ENCODE measurements at regions not wholly inside any gene's neighbourhood (a gene's known extent, or its start where the extent isn't known, plus 50 kb on each side); places are given as distances from the start of the nearest gene placed in this dataset.

- CTCF ChIA-PET: no interaction called here
These were observed 249.0 kb upstream of the ZP4 start for GRCh38 chr1:238139713-238140112.

DNA sequence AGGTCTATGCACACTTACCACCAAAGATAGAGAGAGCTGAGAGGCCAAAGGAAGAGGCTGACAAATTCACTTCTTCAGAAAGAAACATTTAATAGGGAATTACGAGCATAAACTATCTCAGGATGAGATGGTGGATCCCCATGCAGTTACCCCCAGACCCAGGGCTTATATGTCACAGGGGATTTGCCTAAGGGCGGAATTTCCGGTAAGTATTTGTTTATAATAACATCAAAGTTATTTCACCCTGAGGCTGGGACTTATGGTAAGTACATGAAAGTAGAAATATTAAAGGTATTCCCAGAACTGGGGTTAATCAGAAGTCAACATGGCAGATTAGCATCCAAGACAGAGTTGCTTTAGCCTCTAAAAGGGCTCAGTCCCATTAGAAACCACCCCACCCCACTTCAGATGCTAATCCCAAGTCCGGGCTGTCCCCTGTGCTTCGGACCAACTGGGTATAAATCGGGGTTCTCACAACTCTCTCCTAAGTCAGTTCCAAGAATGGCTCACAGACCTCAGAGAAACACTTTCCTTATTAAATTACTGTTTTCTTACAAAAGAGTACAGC lies 247.4 kb upstream of the ZP4 start:
- Histone ChIP-seq H3K9me3 (ENCODE audit: control insufficient read depth, insufficient read depth, low read depth, low read length) (no peaks in the 10 kb centered on the region), H3K4me1 (ENCODE audit: control insufficient read depth, insufficient read depth, low read length) (no peaks in the 10 kb centered on the region), H3K27ac (ENCODE audit: extremely low read depth, low read depth, low read length) (no peak overlapping the region), H3K36me3 (ENCODE audit: control insufficient read depth in 2 of 2, insufficient read depth in 1 of 2, low read length in 2 of 2) (no peaks in the 10 kb centered on the region), H3K4me3 (ENCODE audit: low read depth, low read length) (no peak overlapping the region)
- TF ChIP-seq, protein P1, sequence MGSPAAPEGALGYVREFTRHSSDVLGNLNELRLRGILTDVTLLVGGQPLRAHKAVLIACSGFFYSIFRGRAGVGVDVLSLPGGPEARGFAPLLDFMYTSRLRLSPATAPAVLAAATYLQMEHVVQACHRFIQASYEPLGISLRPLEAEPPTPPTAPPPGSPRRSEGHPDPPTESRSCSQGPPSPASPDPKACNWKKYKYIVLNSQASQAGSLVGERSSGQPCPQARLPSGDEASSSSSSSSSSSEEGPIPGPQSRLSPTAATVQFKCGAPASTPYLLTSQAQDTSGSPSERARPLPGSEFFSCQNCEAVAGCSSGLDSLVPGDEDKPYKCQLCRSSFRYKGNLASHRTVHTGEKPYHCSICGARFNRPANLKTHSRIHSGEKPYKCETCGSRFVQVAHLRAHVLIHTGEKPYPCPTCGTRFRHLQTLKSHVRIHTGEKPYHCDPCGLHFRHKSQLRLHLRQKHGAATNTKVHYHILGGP (tag by site-specific recombination; IDR thresholded peaks at IDR 0.05): no peak
- TF ChIP-seq ZNF423 (tag by site-specific recombination; IDR thresholded peaks at IDR 0.05) (no peak), ZNF133 (tag by site-specific recombination; IDR thresholded peaks at IDR 0.05) (no peak), ZNF623 (tag by site-specific recombination; IDR thresholded peaks at IDR 0.05) (no peak), ZNF837 (tag by site-specific recombination; IDR thresholded peaks at IDR 0.05) (no peak), ZNF175 (tag by site-specific recombination; IDR thresholded peaks at IDR 0.05) (no peak)
- TF ChIP-seq, protein P2, sequence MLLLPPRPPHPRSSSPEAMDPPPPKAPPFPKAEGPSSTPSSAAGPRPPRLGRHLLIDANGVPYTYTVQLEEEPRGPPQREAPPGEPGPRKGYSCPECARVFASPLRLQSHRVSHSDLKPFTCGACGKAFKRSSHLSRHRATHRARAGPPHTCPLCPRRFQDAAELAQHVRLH (tag by site-specific recombination; IDR thresholded peaks at IDR 0.05): no peak
- TF ChIP-seq, protein P3, sequence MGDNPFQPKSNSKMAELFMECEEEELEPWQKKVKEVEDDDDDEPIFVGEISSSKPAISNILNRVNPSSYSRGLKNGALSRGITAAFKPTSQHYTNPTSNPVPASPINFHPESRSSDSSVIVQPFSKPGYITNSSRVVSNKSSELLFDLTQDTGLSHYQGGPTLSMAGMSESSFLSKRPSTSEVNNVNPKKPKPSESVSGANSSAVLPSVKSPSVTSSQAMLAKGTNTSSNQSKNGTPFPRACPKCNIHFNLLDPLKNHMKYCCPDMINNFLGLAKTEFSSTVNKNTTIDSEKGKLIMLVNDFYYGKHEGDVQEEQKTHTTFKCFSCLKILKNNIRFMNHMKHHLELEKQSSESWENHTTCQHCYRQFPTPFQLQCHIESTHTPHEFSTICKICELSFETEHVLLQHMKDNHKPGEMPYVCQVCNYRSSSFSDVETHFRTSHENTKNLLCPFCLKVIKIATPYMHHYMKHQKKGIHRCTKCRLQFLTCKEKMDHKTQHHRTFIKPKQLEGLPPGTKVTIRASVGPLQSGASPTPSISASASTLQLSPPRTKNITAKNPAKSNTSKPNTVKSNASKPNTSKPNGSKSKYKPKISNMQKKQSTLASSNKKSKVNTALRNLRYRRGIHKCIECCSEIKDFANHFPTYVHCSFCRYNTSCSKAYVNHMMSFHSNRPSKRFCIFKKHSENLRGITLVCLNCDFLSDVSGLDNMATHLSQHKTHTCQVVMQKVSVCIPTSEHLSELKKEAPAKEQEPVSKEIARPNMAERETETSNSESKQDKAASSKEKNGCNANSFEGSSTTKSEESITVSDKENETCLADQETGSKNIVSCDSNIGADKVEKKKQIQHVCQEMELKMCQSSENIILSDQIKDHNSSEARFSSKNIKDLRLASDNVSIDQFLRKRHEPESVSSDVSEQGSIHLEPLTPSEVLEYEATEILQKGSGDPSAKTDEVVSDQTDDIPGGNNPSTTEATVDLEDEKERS (tag by site-specific recombination; IDR thresholded peaks at IDR 0.05): no peak
- TF ChIP-seq, protein P4, sequence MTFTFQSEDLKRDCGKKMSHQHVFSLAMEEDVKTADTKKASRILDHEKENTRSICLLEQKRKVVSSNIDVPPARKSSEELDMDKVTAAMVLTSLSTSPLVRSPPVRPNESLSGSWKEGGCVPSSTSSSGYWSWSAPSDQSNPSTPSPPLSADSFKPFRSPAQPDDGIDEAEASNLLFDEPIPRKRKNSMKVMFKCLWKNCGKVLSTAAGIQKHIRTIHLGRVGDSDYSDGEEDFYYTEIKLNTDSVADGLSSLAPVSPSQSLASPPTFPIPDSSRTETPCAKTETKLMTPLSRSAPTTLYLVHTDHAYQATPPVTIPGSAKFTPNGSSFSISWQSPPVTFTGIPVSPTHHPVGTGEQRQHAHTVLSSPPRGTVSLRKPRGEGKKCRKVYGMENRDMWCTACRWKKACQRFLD (tag by site-specific recombination; IDR thresholded peaks at IDR 0.05): no peak
- POLR2A ChIA-PET: no interaction called here
- CTCF ChIA-PET: no interaction called here

More at GRCh38 chr1:238139713-238140112, 249.0 kb upstream of the ZP4 start:
- TF ChIP-seq, protein P5, sequence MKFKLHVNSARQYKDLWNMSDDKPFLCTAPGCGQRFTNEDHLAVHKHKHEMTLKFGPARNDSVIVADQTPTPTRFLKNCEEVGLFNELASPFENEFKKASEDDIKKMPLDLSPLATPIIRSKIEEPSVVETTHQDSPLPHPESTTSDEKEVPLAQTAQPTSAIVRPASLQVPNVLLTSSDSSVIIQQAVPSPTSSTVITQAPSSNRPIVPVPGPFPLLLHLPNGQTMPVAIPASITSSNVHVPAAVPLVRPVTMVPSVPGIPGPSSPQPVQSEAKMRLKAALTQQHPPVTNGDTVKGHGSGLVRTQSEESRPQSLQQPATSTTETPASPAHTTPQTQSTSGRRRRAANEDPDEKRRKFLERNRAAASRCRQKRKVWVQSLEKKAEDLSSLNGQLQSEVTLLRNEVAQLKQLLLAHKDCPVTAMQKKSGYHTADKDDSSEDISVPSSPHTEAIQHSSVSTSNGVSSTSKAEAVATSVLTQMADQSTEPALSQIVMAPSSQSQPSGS (tag by site-specific recombination; IDR thresholded peaks at IDR 0.05; ENCODE audit: low read depth): no peak
- TF ChIP-seq ZBTB21 (tag by site-specific recombination; IDR thresholded peaks at IDR 0.05) (no peak), ZBTB8A (tag by site-specific recombination; IDR thresholded peaks at IDR 0.05) (no peak), PRDM4 (tag by site-specific recombination; IDR thresholded peaks at IDR 0.05) (no peak), SP7 (tag by site-specific recombination; IDR thresholded peaks at IDR 0.05) (no peak)
- Histone ChIP-seq H3K4me3 (ENCODE audit: low read depth, low read length) (no peak overlapping the region), H3K9me3 (ENCODE audit: control insufficient read depth, insufficient read depth, low read depth, low read length) (no peaks in the 10 kb centered on the region), H3K4me1 (ENCODE audit: control insufficient read depth, insufficient read depth, low read length) (no peaks in the 10 kb centered on the region), H3K36me3 (ENCODE audit: control insufficient read depth in 2 of 2, insufficient read depth in 1 of 2, low read length in 2 of 2) (no peaks in the 10 kb centered on the region), H3K27ac (ENCODE audit: extremely low read depth, low read depth, low read length) (no peak overlapping the region)
- POLR2A ChIA-PET: no interaction called here
